ENCODE measurements at regions not wholly inside any gene's neighbourhood (a gene's known extent, or its start where the extent isn't known, plus 50 kb on each side); places are given as distances from the start of the nearest gene placed in this dataset.
A peak's percentile ranks its signal among the peaks of the same experiment; 100 is the strongest.

DNA sequence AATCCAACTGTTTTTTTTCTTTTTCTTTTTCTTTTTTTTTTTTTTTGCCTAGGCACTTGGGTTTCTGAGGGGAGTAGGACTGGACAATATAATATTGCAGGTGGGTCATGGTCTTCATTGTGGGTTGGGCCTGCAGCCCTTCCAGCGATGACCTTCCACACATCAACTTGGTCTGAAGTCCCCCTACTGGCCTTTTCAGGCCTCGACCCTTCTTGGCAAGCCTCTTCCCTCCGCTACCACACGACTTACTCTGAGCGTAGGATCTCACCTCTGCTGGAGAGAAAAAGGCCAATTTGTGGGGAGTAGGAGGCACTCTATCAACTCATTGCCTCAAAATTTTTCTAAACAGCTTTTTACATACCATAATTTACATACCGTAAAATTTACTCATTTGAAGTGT is 51.1 kb upstream of the GRIK3 start:
- no peak for DNase-seq

DNA sequence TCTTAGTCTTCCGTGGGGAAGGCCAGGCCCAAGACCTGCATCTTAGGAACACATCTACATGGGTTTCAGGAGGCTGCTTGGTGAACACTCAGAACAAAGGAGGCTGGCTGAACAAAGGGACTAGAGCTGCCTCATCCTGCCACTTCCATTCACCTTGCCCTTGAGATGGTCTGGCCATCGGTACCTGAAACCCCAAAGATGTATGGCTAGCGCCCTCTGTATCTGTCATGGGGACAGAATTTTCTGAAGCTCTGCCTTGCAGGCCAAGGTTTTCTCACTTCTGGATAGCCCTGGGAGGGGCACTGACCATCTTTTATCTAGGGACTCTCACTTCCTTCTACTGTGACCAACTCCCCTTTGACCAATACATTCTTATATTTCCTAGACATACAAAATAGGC is 55.4 kb upstream of the GRIK3 start:
- DNase-seq, result no peak

DNA sequence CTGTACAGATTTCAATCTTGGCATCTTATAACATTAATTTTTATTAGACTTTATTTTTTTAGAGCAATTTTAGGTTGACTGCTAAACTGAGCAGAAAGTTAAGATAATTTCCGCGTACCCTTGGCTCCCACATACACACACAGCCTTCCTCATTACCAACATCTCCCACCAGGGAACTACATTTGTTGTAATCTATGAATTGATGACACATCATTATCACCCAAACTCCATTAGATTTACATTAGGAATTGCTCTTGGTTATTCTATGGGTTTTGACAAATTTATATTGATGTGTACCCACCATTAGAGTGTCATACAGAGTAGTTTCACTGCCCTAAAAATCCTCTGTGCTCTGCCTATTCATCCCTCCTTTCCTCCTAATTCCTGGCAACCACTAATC is 56.4 kb upstream of the GRIK3 start:
- no peak for DNase-seq

DNA sequence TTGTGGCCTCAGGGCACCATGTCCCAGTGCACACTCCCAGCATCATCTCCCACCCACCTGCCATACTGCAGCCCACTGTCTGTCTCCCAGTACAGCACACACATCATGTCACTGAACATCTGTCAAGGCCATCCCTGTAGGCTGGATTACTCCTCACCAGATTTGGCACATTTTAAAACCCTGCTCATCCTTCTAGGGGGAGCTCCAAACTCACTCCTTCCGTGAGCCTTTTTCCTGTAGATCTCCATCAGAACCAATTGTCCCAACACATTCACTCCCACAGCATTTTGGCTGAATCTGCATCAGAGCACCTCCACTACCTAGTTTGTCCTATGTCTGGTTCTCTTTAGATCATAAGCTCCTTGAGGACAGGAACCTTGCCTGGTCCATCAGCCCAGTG is 58.6 kb upstream of the GRIK3 start:
- no peak for DNase-seq

DNA sequence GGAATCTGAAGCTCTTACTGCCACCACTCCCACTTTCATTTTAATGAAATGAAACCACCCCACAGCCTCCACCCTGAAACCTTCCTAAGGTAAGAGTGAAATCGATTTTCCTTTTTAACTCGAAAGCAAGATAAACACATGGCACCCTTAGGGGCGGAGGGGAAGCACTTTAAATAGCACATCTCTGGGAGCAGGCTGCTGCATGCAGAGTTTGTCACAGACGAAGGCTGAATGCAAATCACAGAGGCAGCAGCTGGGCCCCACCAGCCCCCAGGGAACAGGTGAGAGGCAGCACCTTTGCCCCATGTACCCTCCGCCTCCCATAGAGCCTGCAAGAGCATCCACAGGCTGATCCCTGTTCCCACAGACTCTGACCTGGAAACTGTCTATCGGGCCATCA is 60.0 kb upstream of the GRIK3 start:
- DNase-seq, result peak; percentile 88

DNA sequence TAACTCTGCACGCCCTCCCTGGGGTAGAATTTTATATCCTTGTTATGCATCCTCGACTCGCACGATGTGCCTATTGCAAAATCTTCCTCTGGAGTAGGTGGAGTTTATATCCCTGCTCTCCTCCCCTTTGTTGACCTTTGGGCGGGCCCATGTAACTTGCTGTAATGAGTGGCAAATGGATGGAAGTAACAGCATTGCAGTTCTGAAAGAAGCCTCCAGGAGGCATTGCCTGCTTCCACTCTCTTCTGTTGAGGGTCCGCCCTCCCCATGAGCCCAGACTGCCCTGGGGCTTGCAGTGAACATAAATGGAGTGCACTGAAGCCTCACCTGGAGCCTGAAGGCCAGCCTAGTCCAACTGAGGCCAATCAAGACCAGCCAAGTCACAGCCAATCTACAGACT is 62.2 kb upstream of the GRIK3 start:
- DNase-seq, result no peak

DNA sequence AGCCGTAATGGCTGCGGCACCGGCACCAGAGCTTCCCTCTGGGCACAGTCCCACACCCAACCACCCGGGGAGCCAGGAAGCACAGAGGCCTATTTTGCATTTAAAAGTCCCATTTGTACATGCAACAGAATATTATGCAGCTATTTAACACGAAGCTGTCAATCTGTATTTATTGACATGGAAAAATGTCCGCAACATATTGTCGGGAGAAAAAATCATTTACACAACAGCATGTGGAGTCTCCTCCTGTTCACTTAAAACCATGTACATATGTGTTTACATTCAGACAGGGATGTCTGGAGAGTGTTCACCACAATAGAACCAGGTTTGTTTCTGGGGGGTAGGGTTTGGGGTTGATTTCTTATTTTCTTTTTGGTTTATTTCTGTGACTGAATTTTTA is 63.4 kb upstream of the GRIK3 start:
- peak; percentile 41 for DNase-seq

DNA sequence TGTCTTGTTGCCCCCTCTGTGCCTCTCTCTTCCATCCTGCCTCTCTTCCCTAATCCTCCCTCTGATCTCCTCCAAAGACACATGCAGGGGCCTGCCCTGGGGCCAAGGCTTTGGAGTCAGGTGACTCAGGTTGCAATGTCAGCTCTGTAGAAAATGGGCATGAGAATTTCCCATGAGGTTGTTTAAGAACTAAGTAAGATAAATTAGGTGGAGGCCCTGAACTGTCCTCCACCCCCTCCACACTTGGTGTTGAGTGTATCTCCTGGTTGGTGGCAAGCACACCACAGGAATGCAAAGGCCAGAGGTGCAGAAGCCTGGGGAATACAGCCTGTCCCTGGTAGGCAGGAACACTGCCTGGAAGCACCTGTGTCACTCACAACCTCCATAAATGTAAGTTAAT is 63.9 kb upstream of the GRIK3 start:
- DNase-seq, result peak; percentile 16

DNA sequence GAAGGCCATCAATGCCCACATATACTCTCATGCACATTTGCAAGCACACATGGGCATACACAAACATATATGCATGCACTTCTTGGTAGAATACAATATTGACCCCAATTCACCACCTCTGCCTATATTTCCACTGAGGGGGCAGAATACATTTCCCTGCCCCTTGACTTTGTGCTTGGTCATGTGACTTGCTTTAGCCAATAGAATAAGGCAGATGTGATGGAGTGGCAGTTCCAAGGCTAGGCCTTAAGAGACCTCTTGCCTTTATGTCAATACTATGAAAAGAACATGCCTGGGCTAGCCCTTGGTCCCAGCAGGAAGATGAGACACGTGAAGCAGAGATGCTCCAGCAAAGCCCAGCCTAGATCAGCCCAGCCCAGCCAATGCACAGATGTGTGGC is 66.0 kb upstream of the GRIK3 start:
- DNase-seq, result no peak

DNA sequence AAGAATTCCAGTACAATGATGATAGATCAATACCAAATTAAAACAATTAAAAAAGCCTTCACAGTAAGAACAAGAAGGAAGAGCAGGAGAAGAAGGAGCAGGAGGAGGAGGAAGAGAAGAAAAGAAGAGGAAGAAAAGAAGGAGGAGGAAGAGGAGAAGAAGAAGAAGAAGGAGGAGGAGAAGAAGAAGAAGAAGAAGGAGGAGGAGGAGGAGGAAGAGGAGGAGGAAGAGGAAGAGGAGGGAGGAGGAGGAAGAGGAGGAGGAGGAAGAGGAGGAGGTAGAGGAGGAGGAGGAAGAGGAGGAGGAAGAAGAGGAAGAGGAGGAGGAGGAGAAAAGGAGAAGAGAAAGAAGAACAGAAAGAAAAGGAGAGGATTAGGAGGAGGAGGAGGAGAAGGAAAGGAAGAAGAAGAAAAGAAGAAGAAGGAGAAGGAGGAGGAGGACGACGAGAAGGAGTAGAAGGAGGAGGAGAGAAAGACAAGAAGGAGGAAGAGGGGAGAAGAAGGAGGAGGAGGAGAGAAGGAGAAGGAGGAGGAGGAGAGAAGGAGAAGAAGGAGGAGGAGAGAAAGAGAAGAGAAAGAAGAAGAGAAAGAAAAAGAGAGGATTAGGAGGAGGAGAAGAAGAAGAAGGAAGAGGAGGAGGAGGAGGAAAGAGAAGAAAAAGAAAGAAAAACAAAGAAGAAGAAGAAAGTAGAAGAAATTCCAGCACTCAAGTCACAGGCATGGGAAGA is 68.5 kb upstream of the GRIK3 start:
- DNase-seq, result no peak

DNA sequence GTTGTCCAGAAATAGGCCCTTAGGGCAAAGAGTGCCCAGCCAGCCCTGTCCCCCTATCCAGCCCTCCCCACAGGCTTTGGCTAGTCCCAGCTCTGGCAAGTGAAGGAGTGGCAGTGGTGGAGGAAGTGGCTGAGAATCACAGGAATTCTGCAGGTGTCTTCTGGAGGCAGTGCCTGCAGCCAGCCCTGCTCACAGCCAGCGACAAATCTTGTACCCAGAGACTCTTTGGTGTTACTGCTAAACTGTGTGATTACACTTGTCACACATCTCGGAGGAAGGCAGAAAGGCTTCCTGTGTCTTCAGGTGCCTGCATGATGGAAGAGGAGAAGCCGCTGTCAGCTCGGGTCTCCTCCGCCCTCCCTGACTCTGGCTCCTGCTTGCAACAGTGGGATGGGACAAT is 71.6 kb upstream of the GRIK3 start:
- no peak for DNase-seq

DNA sequence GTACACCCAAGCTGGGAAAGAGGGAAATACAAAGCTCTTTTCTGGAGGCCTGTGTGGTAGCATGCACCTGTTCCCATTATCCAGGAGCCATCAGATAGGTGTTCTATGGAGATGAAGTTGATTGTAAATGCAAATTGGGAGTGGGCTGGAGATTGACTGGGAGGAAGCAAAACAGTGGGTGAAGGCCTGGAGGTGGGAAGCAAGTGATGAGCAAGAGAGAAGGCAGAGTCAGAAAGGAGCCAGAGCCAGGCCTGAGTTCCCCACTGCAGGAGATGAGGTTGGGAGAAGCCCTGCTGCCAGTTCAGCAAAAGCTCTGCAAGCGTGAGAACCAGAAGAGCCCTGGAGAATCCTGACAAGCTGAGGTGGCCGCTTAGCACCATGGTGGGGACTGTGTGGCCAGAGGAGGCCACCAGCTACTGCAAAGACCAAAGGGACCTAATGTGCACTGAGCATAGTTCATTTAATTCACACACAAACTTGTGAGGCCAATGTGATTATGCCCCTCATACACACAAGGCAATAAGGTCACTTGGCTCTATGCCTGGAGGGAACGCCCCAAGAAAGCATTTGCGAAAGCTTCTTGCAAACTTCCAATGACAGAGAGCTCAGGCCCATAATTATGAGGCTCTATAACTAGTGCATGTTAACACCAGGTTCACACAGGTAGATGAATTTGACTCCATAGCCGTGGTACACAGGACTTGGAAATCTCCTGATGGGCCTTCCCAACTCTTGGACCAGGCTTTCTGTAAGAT is 73.0 kb upstream of the GRIK3 start:
- DNase-seq, result no peak

DNA sequence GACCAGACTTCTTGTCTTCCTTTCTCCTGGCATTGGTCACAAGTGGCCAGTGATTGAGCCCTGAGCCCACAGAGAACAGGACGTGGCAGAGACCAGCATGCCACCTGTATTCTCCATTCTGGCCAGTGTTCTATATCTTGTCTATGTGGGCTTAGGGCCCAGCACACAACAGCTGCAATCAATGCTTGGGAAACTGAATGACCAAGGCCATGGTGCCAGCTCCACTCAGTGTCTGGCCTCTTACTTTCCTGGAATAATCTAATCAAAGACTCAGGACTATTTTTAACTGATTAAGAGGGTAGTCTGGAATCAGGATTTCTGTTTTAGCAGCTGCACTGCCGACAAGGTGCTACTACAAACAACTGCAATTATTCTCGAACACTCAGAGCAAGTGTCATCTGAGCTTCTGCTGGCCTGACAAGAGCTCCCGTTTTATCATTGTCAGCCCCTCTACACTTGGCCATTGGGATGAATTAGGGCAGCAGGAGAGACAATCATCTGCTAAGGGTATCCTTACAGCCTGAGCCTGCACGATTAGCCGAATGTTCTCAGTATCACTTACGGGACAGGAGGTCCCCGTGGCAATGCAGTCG is 74.4 kb upstream of the GRIK3 start:
- no peak for DNase-seq

DNA sequence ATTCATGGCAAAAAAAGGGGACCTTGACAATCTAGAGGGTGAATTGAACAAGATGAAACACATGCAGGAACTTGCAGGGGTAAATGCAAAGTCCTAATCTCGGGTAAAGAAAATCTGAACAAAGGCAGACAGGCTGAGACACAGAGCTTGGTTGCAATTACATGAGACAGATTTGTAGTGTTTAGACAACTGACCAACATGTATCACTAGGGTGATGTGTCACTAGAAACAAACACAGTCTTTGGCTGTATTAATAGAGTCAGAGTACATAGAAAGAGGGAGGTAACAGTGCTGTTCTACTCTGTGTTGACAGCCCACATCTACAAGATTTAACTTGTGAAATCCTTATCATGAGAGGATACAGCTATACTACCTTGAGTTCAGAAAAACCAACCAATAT is 78.1 kb upstream of the GRIK3 start:
- no peak for DNase-seq

DNA sequence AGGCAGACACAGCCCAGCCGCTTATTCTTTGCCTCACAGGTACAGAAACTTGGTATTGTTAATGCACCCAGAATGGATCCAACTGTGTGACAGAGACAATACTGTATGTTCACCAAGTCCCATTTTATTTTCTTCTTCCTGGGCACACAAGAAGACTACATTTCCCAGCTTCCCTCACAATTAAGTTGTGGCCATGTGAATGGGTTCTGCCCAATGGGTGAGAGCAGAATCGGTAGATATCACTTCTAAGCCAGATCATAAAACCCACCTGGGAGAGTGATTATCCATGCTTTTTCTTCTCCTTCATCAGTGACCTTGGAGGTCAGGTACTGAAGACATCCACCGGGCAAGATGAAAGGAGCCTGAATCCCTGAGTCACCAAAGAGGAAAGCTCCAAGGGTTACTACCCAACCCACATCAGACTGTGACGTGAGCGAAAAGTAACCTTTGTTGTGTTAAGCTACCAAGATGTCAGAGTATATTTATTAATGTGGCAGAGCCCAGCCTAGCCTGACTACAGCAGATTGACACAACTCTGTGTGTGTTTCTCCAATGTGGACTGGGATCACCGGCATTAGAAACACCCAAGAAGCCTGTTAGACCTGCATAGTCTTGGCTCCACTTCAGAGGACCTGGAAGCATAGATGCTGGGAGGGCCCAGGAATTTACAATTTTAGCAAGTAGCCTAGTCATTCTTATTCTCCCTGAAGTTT is 79.1 kb upstream of the GRIK3 start:
- no peak for DNase-seq

DNA sequence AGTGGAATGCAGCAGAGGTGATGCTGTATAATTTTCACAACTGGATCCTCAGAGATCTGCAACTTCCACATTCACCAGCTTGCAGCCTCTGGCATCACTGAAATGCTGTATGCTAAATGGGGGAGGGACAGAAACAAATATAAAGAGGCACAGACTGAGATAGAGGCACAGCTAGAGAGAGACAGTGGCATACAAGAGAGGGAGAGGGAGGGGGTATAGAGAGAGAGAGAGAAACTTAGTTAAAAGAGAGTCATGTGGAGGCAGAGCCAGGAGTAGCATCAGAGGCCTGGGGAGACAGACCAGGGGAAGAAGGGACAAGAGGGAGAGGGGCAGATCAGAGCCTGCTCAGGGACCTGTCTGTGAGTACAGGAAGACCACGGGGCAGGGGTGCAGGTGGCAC is 84.5 kb upstream of the GRIK3 start:
- DNase-seq, result no peak

DNA sequence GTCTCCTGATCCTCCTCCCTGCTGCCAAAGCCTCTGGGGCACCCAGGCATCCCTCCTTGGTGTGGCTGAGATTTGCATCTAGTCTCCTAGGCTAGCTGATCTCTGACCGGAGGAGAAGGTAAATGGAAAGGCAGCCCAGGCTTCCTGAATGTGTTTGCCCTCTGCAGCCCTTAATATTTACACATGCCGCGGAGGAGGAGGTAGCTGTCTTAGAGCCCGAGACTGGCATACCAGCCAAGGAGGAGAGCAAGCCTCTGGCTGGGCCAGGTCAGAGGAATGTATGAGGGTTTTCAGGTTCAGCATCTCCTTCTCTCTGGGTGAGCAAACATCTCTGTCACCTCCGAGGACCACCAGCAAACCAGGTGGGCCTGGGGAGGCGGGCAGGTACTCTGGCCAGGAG is 86.0 kb upstream of the GRIK3 start:
- DNase-seq, result no peak

DNA sequence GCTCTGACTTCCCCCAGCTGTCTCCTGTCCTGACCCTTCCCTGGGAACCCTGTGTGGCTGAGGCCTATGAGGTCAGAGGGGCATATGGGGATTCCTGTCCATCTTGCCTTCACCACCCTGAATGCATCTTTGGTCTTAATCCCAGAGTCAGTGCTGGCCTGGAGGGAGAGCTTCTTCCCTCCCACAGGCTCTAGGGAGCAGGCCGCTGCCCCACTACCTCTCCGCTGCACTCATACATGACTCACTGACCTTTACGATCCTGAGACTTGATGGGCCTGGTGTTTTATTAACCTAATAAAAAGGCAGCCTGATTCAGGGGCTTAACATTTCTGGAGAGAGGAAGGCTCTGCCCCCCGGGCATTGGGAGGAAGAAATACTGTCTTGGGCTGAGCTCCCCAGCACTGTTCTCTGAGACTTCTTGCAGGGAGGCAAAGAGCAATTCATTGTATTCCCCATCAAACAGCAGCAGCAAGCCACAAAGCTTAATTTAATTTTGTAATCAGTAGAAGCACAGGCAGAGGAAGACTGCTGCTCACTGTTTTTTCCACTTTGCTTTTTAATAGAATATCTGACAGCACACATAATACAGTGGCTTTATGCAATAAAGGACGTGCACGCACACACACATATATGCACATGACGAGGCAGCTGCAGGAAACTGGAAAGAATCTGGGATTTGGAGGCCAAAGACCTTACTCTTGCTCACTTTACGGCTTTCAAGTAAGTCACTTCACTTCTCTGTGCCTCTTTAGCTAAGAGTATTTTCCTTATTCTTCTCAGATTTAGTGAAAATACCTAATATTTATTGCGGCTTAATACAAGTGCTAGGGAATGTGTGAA is 89.2 kb upstream of the GRIK3 start:
- DNase-seq, result no peak

DNA sequence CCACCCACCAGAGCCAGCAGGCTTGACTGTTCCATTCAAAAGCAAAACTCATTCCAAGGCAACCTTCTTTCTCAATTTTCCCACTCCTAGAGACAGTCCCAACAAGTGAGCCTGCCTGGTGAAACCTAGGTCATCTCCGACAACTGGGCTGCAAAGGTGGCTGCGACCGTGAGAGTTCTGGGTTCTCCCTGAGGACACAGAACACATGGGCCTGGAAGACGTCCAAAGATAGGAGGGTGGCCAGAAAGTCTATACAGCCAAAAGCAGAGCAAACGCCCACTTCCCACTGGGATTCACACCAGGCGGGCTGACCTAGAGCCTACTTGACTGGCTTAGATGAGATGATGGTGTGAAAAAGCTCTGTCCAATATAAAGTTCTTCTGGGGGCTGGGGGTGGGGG is 90.2 kb upstream of the GRIK3 start:
- DNase-seq, result no peak

DNA sequence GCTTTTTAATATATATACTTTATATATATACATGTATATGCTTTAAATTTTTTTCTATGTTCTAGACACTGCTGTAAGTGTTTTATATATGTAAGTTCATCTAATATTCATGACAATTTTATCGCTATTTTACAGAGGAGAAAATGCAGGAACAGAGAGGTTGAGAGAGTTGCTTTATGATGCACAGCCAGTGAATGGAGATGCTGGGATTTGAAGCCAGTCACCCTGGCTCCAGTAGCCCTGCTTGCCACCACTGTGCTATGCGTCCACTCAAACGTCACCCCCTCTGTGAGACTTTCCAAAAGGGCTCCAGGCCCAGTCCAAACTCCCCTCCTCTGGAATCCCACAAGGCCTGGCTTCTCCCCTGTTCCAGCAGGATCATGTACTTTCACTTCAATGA is 91.0 kb upstream of the GRIK3 start:
- no peak for DNase-seq

DNA sequence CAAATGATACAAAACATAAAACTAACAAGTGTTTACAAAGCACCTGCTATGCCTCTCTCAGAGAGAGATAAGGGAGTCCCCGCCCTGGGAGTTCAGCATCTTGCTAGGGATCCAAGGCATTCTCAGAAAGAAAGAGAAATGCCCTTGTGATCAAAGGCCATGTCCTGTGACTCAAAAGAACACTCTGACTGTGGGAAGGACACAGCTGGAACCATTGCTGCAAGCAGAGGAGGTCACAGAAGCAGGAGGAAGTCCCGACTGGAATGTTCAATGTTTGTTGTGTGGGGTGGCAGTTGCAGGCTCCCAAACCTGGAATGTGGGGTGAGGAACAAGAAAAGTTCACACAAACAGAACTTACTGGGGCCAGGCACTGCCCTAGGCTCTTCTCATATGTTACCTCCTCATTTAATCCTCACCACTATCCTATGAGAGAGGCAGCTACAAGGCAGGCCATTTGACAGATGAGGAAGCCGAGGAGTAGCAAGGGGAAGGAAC is 93.0 kb upstream of the GRIK3 start:
- no peak for DNase-seq

DNA sequence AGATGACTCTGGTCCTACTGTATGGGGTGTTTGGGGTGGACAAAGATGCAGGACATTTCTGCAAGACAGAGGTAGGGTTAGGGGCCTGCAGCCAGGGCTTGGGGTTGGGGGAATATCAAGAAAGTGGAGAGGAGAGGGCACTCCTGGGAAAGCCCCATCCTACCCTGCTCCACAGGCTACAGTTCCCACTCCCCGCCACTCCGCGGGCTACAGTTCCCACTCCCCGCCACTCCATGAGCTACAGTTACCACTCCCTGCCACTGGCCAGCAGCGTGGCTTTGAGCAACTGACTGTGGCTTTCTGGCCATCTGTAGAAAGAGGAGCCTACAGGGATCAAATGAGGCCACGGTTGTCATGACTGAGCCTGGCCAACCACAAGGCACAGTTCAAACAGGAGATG is 93.8 kb upstream of the GRIK3 start:
- no peak for DNase-seq
